CD8-positive, alpha-beta memory T cell (primary cell): ENCODE measurements at regions not wholly inside any gene's neighbourhood (a gene's known extent, or its start where the extent isn't known, plus 50 kb on each side); places are given as distances from the start of the nearest gene placed in this dataset.

Experiments used
- CTCF ChIA-PET: fragments of 350-600 bp; sonication (Branson Sonifier 250); formaldehyde crosslinking; loops from one replicate; lab custom pipeline; 2021; ENCODE audit warnings: antibody characterized with exemption; lab: Charles Lee
- POLR2A ChIA-PET: fragments of 350-600 bp; sonication (Branson Sonifier 250); formaldehyde crosslinking; loops from one replicate; lab custom pipeline; 2021; ENCODE audit warnings: antibody characterized with exemption; lab: Charles Lee
- DNase-seq, 5 donors: peaks; one replicate each; pipeline versions ENCODE4 v3.0.0 to v3.0.0-alpha.2; 2020 to 2022; ENCODE audit warnings: mixed read lengths in 1 of 5
- H3K27ac ChIP-seq: one replicate; pipeline ENCODE4 v1.7.0; 2013; ENCODE audit warnings: low read depth, mild to moderate bottlenecking, low read length, moderate library complexity
- H3K27me3 ChIP-seq: 2 replicates; pipeline ENCODE4 v1.7.0; 2013; ENCODE audit warnings: low read length, mild to moderate bottlenecking; ENCODE audit not compliant: insufficient read depth, poor library complexity, severe bottlenecking
- H3K36me3 ChIP-seq: 2 replicates; pipeline ENCODE4 v1.7.0; 2013; ENCODE audit warnings: mild to moderate bottlenecking, low read length, moderate library complexity; ENCODE audit not compliant: insufficient read depth
- H3K4me1 ChIP-seq: 2 replicates; pipeline ENCODE4 v1.7.0; 2013; ENCODE audit warnings: mild to moderate bottlenecking, low read length, moderate library complexity; ENCODE audit not compliant: insufficient read depth
- H3K4me3 ChIP-seq: 2 replicates; pipeline ENCODE4 v1.7.0; 2013; ENCODE audit warnings: mild to moderate bottlenecking, low read length
- H3K9me3 ChIP-seq: 2 replicates; pipeline ENCODE4 v1.7.0; 2013; ENCODE audit warnings: mild to moderate bottlenecking, low read length
- H3K27ac Mint-ChIP-seq, 8 donors: one replicate each; pipeline ENCODE4 v1.8.0; 2020 to 2021; ENCODE audit warnings: mixed read lengths in 8 of 8, mild to moderate bottlenecking in 6 of 8, inconsistent platforms in 3 of 8, moderate library complexity in 3 of 8
- H3K27me3 Mint-ChIP-seq, 2 donors: one replicate each; pipeline ENCODE4 v1.8.0; 2020 to 2021; ENCODE audit warnings: mixed read lengths in 2 of 2, mild to moderate bottlenecking in 1 of 2, moderate library complexity in 1 of 2
- H3K36me3 Mint-ChIP-seq, 3 donors: one replicate each; pipeline ENCODE4 v1.8.0; 2020 to 2021; ENCODE audit warnings: mixed read lengths in 3 of 3, inconsistent platforms in 1 of 3, mild to moderate bottlenecking in 1 of 3
- H3K4me1 Mint-ChIP-seq, 3 donors: one replicate each; pipeline ENCODE4 v1.8.0; 2020 to 2021; ENCODE audit warnings: mixed read lengths in 3 of 3, inconsistent platforms in 1 of 3, mild to moderate bottlenecking in 1 of 3
- H3K4me3 Mint-ChIP-seq, 7 donors: one replicate each; pipeline ENCODE4 v1.8.0; 2020 to 2021; ENCODE audit warnings: mixed read lengths in 7 of 7, mild to moderate bottlenecking in 6 of 7, moderate library complexity in 4 of 7, inconsistent platforms in 2 of 7
- H3K9me3 Mint-ChIP-seq, 5 donors: one replicate each; pipeline ENCODE4 v1.8.0; 2020 to 2022; ENCODE audit warnings: mixed read lengths in 5 of 5, mild to moderate bottlenecking in 3 of 5, moderate library complexity in 2 of 5, inconsistent platforms in 1 of 5

GRCh38 chr17:36856903-36857381 lies 80.3 kb upstream of the LHX1 start:
- ChIA-PET POLR2A (no interaction called here), CTCF (no interaction called here)
- H3K27me3 Mint-ChIP-seq: peaks cover 11 to 32% of the 10 kb centered on the region in 2 donors
- no peak overlapping the region for H3K27ac Mint-ChIP-seq
- H3K9me3 ChIP-seq: no peaks in the 10 kb centered on the region
- H3K4me1 Mint-ChIP-seq: no peaks in the 10 kb centered on the region
- H3K36me3 ChIP-seq: no peaks in the 10 kb centered on the region
- H3K4me1 ChIP-seq: no peaks in the 10 kb centered on the region
- H3K4me3 ChIP-seq: no peak overlapping the region
- no peak overlapping the region for H3K4me3 Mint-ChIP-seq
- no peak overlapping the region for H3K27ac ChIP-seq
- no peaks in the 10 kb centered on the region for H3K27me3 ChIP-seq
- no peak for DNase-seq
- no peaks in the 10 kb centered on the region for H3K36me3 Mint-ChIP-seq
- H3K9me3 Mint-ChIP-seq: no peaks in the 10 kb centered on the region

- Histone ChIP-seq H3K4me3 (no peak overlapping the region), H3K4me1 (no peaks in the 10 kb centered on the region), H3K36me3 (no peaks in the 10 kb centered on the region), H3K9me3 (no peaks in the 10 kb centered on the region), H3K27ac (no peak overlapping the region), H3K27me3 (no peaks in the 10 kb centered on the region)
- Mint-ChIP-seq H3K4me3 (no peak overlapping the region), H3K9me3 (no peaks in the 10 kb centered on the region), H3K27ac (no peak overlapping the region), H3K36me3 (no peaks in the 10 kb centered on the region), H3K4me1 (no peaks in the 10 kb centered on the region), H3K27me3 (peaks cover 11 to 34% of the 10 kb centered on the region in 2 donors)
- ChIA-PET POLR2A (no interaction called here), CTCF (no interaction called here)
- DNase-seq: no peak
Measured at GRCh38 chr17:36857698-36858097, 79.6 kb upstream of the LHX1 start.

GRCh38 chr17:36858119-36859002 lies 78.9 kb upstream of the LHX1 start:
- peaks cover 10 to 34% of the 10 kb centered on the region in 2 donors for H3K27me3 Mint-ChIP-seq
- ChIA-PET POLR2A (no interaction called here), CTCF (no interaction called here)
- no peaks in the 10 kb centered on the region for H3K36me3 Mint-ChIP-seq
- Histone ChIP-seq H3K4me3 (no peak overlapping the region), H3K27me3 (no peaks in the 10 kb centered on the region), H3K4me1 (no peaks in the 10 kb centered on the region), H3K36me3 (no peaks in the 10 kb centered on the region), H3K27ac (no peak overlapping the region), H3K9me3 (no peaks in the 10 kb centered on the region)
- H3K27ac Mint-ChIP-seq: no peak overlapping the region
- H3K4me1 Mint-ChIP-seq: no peaks in the 10 kb centered on the region
- no peak for DNase-seq
- no peaks in the 10 kb centered on the region for H3K9me3 Mint-ChIP-seq
- no peak overlapping the region for H3K4me3 Mint-ChIP-seq

GRCh38 chr17:36859003-36859300 lies 78.3 kb upstream of the LHX1 start:
- no peak overlapping the region for H3K4me3 ChIP-seq
- Mint-ChIP-seq H3K9me3 (no peaks in the 10 kb centered on the region), H3K27me3 (peaks cover 10 to 34% of the 10 kb centered on the region in 2 donors), H3K4me3 (no peak overlapping the region), H3K36me3 (no peaks in the 10 kb centered on the region), H3K27ac (no peak overlapping the region), H3K4me1 (no peaks in the 10 kb centered on the region)
- DNase-seq: no peak
- H3K36me3 ChIP-seq: no peaks in the 10 kb centered on the region
- POLR2A ChIA-PET: no interaction called here
- H3K27me3 ChIP-seq: no peaks in the 10 kb centered on the region
- CTCF ChIA-PET: no interaction called here
- H3K27ac ChIP-seq: no peak overlapping the region
- no peaks in the 10 kb centered on the region for H3K9me3 ChIP-seq
- H3K4me1 ChIP-seq: no peaks in the 10 kb centered on the region

- Mint-ChIP-seq H3K36me3 (no peaks in the 10 kb centered on the region), H3K4me3 (no peak overlapping the region), H3K27ac (no peak overlapping the region), H3K9me3 (no peaks in the 10 kb centered on the region), H3K27me3 (peaks cover 10 to 34% of the 10 kb centered on the region in 2 donors), H3K4me1 (no peaks in the 10 kb centered on the region)
- H3K27ac ChIP-seq: no peak overlapping the region
- H3K27me3 ChIP-seq: no peaks in the 10 kb centered on the region
- no peaks in the 10 kb centered on the region for H3K4me1 ChIP-seq
- no peak for DNase-seq
- no peaks in the 10 kb centered on the region for H3K36me3 ChIP-seq
- no peak overlapping the region for H3K4me3 ChIP-seq
- CTCF ChIA-PET: no interaction called here
- no peaks in the 10 kb centered on the region for H3K9me3 ChIP-seq
- POLR2A ChIA-PET: no interaction called here
Measured at GRCh38 chr17:36859706-36860105, 77.6 kb upstream of the LHX1 start.

- Mint-ChIP-seq H3K4me1 (no peaks in the 10 kb centered on the region), H3K27me3 (peaks cover 10 to 35% of the 10 kb centered on the region in 2 donors), H3K9me3 (no peaks in the 10 kb centered on the region), H3K36me3 (no peaks in the 10 kb centered on the region), H3K4me3 (no peak overlapping the region), H3K27ac (no peak overlapping the region)
- no peaks in the 10 kb centered on the region for H3K9me3 ChIP-seq
- no peak overlapping the region for H3K4me3 ChIP-seq
- no peaks in the 10 kb centered on the region for H3K27me3 ChIP-seq
- POLR2A ChIA-PET: no interaction called here
- DNase-seq: no peak
- no peak overlapping the region for H3K27ac ChIP-seq
- CTCF ChIA-PET: no interaction called here
- H3K36me3 ChIP-seq: no peaks in the 10 kb centered on the region
- H3K4me1 ChIP-seq: no peaks in the 10 kb centered on the region
Measured at GRCh38 chr17:36861531-36861930, 75.7 kb upstream of the LHX1 start.

GRCh38 chr17:36862116-36862920 lies 75.0 kb upstream of the LHX1 start:
- Mint-ChIP-seq H3K27ac (no peak overlapping the region), H3K4me1 (no peaks in the 10 kb centered on the region), H3K36me3 (no peaks in the 10 kb centered on the region), H3K27me3 (peaks cover 8 to 31% of the 10 kb centered on the region in 2 donors), H3K4me3 (no peak overlapping the region), H3K9me3 (no peaks in the 10 kb centered on the region)
- H3K27ac ChIP-seq: no peak overlapping the region
- CTCF ChIA-PET: interaction anchor here (0.6 kb wide), 1 partner anchor 413 kb away, joined by 3 read pairs; no protein-coding TSS in a partner anchor
- no peaks in the 10 kb centered on the region for H3K4me1 ChIP-seq
- no peaks in the 10 kb centered on the region for H3K27me3 ChIP-seq
- no peak for DNase-seq
- H3K4me3 ChIP-seq: no peak overlapping the region
- no peaks in the 10 kb centered on the region for H3K36me3 ChIP-seq
- POLR2A ChIA-PET: no interaction called here
- no peaks in the 10 kb centered on the region for H3K9me3 ChIP-seq

- Mint-ChIP-seq H3K27ac (no peak overlapping the region), H3K4me1 (no peaks in the 10 kb centered on the region), H3K27me3 (peaks cover 8 to 30% of the 10 kb centered on the region in 2 donors), H3K4me3 (no peak overlapping the region), H3K9me3 (no peaks in the 10 kb centered on the region), H3K36me3 (no peaks in the 10 kb centered on the region)
- Histone ChIP-seq H3K9me3 (no peaks in the 10 kb centered on the region), H3K4me3 (no peak overlapping the region), H3K27ac (no peak overlapping the region), H3K4me1 (no peaks in the 10 kb centered on the region), H3K36me3 (no peaks in the 10 kb centered on the region), H3K27me3 (no peaks in the 10 kb centered on the region)
- no peak for DNase-seq
- ChIA-PET CTCF (interaction anchor here (0.6 kb wide), 1 partner anchor 412 kb away, joined by 3 read pairs; no protein-coding TSS in a partner anchor), POLR2A (no interaction called here)
Measured at GRCh38 chr17:36863131-36863530, 74.1 kb upstream of the LHX1 start.
